ENCODE measurements at regions not wholly inside any gene's neighbourhood (a gene's known extent, or its start where the extent isn't known, plus 50 kb on each side); places are given as distances from the start of the nearest gene placed in this dataset.

DNA sequence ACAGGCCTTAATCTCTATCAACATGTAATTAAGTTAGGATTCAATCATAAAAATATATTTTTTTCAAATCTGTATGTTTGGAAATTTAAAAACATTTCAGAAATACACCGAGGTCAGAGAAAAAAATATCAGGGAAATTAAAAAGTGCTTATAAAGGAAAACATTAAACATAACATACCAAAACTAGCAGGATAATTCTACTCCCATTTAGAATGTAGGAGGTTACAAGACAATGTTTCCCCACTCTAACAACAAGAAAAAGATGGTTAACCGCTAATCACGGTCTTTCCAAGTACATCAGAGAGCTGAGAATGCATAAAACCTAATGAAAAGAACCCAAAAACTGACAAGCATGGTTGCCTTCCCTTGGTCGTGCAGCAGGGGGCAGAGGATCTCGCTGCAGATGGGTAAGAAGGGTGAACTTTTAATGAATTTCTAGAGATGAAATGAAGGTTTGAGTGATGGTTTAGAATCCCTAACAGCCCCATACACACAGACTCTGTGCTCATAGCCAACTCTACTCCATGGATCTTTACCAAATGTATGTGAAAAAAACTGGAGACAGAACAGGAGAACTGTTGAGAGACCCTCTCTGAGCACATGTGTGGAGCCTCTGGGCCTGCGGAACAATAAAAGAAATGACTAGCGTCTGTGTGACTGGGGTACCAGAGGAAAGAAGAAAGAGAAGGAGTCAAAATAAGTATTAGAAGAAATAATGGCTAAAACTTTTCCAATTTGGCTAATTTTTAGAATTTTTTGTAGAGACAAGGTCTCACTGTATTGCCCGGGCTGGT is 51.3 kb upstream of the LSM14A start:
- peak; percentile 72 for DNase-seq
